Activated B cell treated with CpG ODN at 0.5 μM for 24 hours (primary cell): ENCODE measurements at regions not wholly inside any gene's neighbourhood (a gene's known extent, or its start where the extent isn't known, plus 50 kb on each side); places are given as distances from the start of the nearest gene placed in this dataset.

Source experiments
- ATAC-seq: fragments of 200-7000 bp; cut with Tn5 transposase; one replicate; pipeline ENCODE4 v1.10.0; 2021; ENCODE audit warnings: low read depth, mild to moderate bottlenecking, moderate library complexity
- CTCF ChIA-PET: fragments of 350-600 bp; sonication (Branson Sonifier 250); formaldehyde crosslinking; loops from one replicate; lab custom pipeline; 2021; ENCODE audit warnings: antibody characterized with exemption; lab: Charles Lee
- POLR2A ChIA-PET: fragments of 350-600 bp; sonication (Branson Sonifier 250); formaldehyde crosslinking; loops from one replicate; lab custom pipeline; 2021; ENCODE audit warnings: antibody characterized with exemption; lab: Charles Lee
- DNase-seq: peaks from one replicate; pipeline ENCODE4 v3.0.0; 2022
- H3K27ac Mint-ChIP-seq: one replicate; pipeline ENCODE4 v1.8.0; 2020; ENCODE audit warnings: mixed read lengths
- H3K27me3 Mint-ChIP-seq: one replicate; pipeline ENCODE4 v1.8.0; 2021; ENCODE audit warnings: mixed read lengths
- H3K36me3 Mint-ChIP-seq: one replicate; pipeline ENCODE4 v1.8.0; 2021; ENCODE audit warnings: low read depth, mixed read lengths
- H3K4me1 Mint-ChIP-seq: one replicate; pipeline ENCODE4 v1.8.0; 2021; ENCODE audit warnings: mixed read lengths
- H3K4me3 Mint-ChIP-seq: one replicate; pipeline ENCODE4 v1.8.0; 2020; ENCODE audit warnings: mild to moderate bottlenecking, mixed read lengths
- H3K9me3 Mint-ChIP-seq: one replicate; pipeline ENCODE4 v1.8.0; 2020; ENCODE audit warnings: mixed read lengths
- intact Hi-C: fragments of 100-400 bp; cut with micrococcal nuclease; formaldehyde crosslinking; loops from one replicate; pipeline ENCODE4 v1.15.1; 2024
- TF ChIP-seq, protein P1 (sequence below): fragments of 200-600 bp; IDR thresholded peaks from one replicate; pipeline ENCODE4 v1.8.0; 2022; ENCODE audit warnings: antibody characterized with exemption, mild to moderate bottlenecking

DNA sequence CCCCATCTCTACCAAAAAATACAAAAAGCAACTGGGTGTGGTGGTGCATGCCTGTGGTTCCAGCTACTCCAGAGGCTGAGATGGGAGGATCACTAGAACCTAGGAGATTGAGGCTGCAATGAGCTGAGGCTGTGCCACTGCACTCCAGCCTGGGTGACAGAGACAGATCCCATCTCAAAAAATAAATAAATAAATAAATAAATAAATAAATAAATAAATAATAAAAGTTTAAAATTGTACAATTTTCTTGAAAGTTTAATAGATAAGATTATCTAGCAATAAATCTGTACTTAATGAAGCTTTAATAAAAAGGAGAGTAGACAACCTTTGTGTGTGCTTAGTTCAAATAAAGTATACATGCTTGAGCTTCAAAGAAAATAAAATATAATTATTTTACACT lies 310.0 kb upstream of the LRIG3 start:
- CTCF ChIA-PET, result no interaction called here
- Mint-ChIP-seq H3K27me3 (no peaks in the 10 kb centered on the region), H3K4me3 (no peak overlapping the region), H3K27ac (no peak overlapping the region), H3K9me3 (no peaks in the 10 kb centered on the region), H3K4me1 (no peaks in the 10 kb centered on the region), H3K36me3 (no peaks in the 10 kb centered on the region)
- POLR2A ChIA-PET, result no interaction called here
- DNase-seq (no peak), ATAC-seq (no peak)
- TF ChIP-seq, protein P1, sequence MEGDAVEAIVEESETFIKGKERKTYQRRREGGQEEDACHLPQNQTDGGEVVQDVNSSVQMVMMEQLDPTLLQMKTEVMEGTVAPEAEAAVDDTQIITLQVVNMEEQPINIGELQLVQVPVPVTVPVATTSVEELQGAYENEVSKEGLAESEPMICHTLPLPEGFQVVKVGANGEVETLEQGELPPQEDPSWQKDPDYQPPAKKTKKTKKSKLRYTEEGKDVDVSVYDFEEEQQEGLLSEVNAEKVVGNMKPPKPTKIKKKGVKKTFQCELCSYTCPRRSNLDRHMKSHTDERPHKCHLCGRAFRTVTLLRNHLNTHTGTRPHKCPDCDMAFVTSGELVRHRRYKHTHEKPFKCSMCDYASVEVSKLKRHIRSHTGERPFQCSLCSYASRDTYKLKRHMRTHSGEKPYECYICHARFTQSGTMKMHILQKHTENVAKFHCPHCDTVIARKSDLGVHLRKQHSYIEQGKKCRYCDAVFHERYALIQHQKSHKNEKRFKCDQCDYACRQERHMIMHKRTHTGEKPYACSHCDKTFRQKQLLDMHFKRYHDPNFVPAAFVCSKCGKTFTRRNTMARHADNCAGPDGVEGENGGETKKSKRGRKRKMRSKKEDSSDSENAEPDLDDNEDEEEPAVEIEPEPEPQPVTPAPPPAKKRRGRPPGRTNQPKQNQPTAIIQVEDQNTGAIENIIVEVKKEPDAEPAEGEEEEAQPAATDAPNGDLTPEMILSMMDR, result no peak
- intact Hi-C loops, result no loop called here

DNA sequence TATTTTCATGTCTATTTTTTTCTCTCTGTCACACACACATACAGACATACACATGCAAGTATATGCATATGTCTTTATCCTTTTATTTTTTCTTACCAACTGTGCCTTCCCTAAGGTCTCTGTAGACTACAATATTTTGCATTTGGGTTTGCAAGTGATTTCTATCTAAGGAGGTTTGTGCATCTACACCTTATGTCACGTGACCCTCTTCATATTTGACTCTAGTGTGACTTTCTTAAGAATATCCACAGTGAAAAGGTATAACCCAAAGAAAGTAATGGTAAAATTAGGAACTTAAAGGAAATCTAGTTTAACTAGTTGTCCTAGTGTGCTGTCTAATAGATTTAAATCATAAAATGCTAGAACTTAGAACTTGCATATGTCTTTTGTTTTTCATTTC lies 298.8 kb upstream of the LRIG3 start:
- H3K9me3 Mint-ChIP-seq, result peaks cover 2% of the 10 kb centered on the region
- H3K4me1 Mint-ChIP-seq, result no peaks in the 10 kb centered on the region
- H3K27me3 Mint-ChIP-seq, result no peaks in the 10 kb centered on the region
- no peak overlapping the region for H3K4me3 Mint-ChIP-seq
- no peaks in the 10 kb centered on the region for H3K36me3 Mint-ChIP-seq
- CTCF ChIA-PET, result no interaction called here
- POLR2A ChIA-PET, result no interaction called here
- intact Hi-C loops, result no loop called here
- DNase-seq (no peak), ATAC-seq (no peak)
- TF ChIP-seq, protein P1, result no peak
- no peak overlapping the region for H3K27ac Mint-ChIP-seq

DNA sequence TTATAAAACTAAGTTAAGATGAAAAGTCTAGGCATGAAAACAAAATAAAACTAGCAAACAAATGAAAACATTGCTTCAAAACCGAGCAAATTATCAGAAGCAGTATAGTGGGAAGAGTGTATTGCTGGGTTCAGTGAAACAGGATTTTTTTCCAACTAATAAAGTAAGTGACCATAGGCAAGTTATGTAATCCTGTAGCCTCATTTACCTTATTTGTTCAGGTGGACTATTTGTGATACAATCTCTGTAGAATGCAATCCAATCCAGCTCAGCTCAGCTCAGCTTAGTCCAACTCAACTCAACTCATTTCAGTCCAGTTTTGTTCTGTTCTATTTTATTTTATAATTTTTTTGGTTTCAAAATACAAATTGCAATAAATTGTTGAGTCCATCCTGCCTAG lies 276.7 kb upstream of the LRIG3 start:
- ChIA-PET CTCF (no interaction called here), POLR2A (no interaction called here)
- TF ChIP-seq, protein P1, result no peak
- Mint-ChIP-seq H3K4me1 (no peaks in the 10 kb centered on the region), H3K9me3 (no peaks in the 10 kb centered on the region), H3K27me3 (no peaks in the 10 kb centered on the region), H3K36me3 (no peaks in the 10 kb centered on the region), H3K4me3 (no peak overlapping the region), H3K27ac (no peak overlapping the region)
- intact Hi-C loops, result no loop called here
- DNase-seq (no peak), ATAC-seq (no peak)

DNA sequence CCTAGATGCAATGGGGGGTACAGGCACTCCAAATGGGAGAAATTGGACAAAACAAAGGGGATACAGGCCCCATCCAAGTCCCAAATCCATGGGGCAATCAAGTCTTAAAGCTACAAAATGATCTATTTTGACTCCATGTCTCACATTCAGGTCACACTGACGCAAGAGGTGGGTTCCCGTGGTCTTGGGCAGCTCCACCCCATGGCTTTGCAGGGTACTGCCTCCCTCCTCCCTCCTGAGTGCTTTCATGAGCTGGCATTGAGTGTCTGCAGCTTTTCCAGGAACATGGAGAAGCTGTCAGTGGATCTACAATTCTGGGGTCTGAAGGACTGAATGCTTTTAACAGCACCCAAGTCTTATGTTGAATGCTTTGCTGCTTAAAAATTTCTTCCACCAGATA lies 274.5 kb upstream of the LRIG3 start:
- Mint-ChIP-seq H3K36me3 (no peaks in the 10 kb centered on the region), H3K9me3 (no peaks in the 10 kb centered on the region), H3K4me1 (no peaks in the 10 kb centered on the region), H3K27me3 (no peaks in the 10 kb centered on the region), H3K27ac (no peak overlapping the region), H3K4me3 (no peak overlapping the region)
- CTCF ChIA-PET, result no interaction called here
- no peak for DNase-seq
- intact Hi-C loops, result no loop called here
- TF ChIP-seq, protein P1, result no peak
- ATAC-seq, result no peak
- POLR2A ChIA-PET, result no interaction called here

DNA sequence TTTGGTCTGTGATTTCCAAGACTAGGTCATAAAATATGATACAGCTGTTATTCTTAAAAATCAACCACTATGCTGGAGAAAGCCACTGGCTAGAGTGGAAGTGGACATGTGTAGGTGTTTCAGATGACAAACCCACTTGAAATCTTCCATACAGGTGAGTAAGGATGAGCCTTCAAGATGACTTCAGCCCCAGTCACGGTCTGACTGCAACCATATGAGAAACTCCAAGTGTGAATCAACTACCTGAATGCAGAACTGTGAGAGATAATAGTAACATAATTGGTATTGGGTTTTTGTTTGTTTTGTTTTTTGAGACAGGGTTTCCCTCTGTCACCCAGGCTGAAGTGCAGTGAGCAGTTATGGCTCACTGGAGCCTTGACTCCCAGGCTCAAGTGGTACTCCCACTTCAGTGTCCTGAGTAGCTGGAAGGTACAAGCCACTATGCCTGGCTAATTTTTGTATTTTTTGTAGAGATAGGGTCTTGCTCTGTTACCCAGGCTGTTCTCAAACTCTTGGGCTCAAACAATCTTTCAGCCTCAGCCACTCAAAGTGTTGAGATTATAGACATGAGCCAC lies 273.3 kb upstream of the LRIG3 start:
- no peak overlapping the region for H3K27ac Mint-ChIP-seq
- no peak for DNase-seq
- H3K27me3 Mint-ChIP-seq, result no peaks in the 10 kb centered on the region
- no peaks in the 10 kb centered on the region for H3K36me3 Mint-ChIP-seq
- no peaks in the 10 kb centered on the region for H3K4me1 Mint-ChIP-seq
- no peak for ATAC-seq
- TF ChIP-seq, protein P1, result no peak
- H3K4me3 Mint-ChIP-seq, result no peak overlapping the region
- H3K9me3 Mint-ChIP-seq, result no peaks in the 10 kb centered on the region
- intact Hi-C loops, result no loop called here
- POLR2A ChIA-PET, result no interaction called here
- CTCF ChIA-PET, result no interaction called here
